ENCODE measurements at regions not wholly inside any gene's neighbourhood (a gene's known extent, or its start where the extent isn't known, plus 50 kb on each side); places are given as distances from the start of the nearest gene placed in this dataset.

- DNase-seq (ENCODE audit: low read depth in 2 of 3, low spot score in 2 of 3) = no peak
These were observed 789.3 kb downstream of the SEMA5A start for GRCh38 chr5:8756498-8757084.

DNA sequence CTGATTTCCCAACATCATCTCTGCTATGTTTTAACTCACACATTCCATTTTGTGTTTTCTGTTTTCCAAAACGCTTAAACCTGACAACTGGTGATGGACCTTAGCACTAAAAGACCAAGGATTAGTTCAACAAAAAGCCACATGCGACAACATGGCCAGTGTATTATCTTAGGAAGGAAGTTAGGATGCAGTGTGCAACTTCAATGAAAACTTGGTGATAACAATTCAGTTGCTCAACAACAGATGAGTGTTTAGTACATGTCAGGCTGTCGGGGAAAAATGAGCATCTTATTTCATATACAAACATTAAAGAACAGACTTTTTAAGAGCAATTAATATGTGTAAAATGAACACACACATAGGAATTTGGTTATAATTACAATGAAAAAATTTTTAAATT is 780.0 kb downstream of the SEMA5A start:
- no peak for DNase-seq (ENCODE audit: low read depth in 2 of 3, low spot score in 2 of 3)

GRCh38 chr5:8766448-8766847 is 779.4 kb downstream of the SEMA5A start:
- DNase-seq (ENCODE audit: low read depth in 2 of 3, low spot score in 2 of 3) = no peak

DNA sequence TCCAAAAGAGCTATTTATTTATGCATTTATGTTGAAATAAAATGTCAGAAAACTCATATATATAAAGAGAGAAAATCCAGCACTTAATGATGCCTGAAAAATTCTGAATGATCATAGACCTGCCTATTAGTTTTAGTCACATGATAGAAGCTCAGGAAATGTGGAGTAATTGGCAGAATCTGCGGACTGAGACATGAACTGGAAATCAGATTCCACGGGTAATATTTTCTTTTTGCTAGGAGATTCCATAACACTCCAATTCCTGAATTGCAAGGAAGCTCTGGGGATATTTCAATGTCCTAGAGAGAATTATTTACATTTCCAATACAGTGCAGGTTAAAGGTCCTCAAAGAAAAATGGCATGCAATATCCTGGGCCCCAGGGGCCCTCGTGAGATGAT is 778.8 kb downstream of the SEMA5A start:
- DNase-seq (ENCODE audit: low read depth in 2 of 3, low spot score in 2 of 3) = no peak

GRCh38 chr5:8767746-8768145 is 778.1 kb downstream of the SEMA5A start:
- no peak for DNase-seq (ENCODE audit: low read depth in 2 of 3, low spot score in 2 of 3)

DNA sequence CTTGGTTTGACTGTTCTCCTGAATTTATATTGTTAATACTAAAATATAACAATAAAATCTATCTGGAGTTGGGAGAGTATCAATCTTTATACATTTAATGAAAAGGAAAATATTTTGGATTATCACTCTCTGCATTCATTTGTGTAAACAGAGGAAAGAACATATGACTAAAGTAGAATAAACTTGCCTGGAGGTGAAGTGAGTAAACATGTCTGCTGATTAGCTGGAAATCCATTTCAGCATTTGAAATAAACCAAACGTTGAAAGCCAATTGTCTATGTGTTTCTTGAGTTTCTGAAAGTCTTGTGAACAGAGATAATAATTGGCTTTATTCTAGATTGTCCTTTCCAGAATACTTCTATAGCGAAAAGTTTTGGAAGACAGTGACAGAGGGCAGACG is 776.2 kb downstream of the SEMA5A start:
- DNase-seq (ENCODE audit: low read depth in 2 of 3, low spot score in 2 of 3) = no peak

DNA sequence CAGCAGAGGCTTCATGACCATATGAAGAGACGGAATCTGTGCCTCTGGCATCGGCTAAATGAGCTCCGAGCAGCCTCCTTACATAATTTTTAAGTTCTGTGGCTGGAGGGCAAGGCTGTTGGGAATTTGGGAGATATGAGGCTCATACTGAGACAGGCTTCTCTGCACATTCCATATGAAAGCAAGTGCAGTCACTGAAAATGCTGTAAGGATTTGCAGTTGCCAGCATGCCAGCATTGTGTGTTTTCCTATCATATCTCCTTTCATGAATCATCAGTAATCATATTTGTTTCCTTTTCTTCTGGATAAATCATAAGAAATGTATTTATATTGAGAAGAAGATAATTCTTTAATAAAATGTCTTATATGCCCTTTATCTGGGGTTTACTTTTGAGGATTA is 775.4 kb downstream of the SEMA5A start:
- DNase-seq (ENCODE audit: low read depth in 2 of 3, low spot score in 2 of 3) = no peak

- no peak for DNase-seq (ENCODE audit: low read depth in 2 of 3, low spot score in 2 of 3)
These were observed 772.7 kb downstream of the SEMA5A start for GRCh38 chr5:8773046-8773615.

DNA sequence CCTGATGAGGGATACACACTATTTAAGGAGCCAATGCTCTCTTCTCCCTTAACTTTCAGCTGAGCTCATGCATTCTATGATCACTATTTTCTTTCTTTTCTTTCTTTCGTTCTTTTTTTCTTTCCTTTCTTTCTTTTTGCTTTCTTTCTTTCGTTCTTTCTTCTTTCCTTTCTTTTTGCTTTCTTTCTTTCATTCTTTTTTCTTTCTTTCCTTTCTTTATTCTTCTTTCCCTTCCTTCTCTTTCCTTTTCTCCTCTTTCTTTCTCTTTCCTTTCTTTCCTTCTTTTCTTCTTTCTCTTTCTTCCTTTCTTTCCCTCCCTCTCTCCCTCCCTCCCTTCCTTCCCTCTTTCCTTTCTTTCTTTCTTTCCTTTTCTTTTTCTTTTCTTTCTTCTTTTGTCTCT is 761.2 kb downstream of the SEMA5A start:
- no peak for DNase-seq (ENCODE audit: low read depth in 2 of 3, low spot score in 2 of 3)

DNA sequence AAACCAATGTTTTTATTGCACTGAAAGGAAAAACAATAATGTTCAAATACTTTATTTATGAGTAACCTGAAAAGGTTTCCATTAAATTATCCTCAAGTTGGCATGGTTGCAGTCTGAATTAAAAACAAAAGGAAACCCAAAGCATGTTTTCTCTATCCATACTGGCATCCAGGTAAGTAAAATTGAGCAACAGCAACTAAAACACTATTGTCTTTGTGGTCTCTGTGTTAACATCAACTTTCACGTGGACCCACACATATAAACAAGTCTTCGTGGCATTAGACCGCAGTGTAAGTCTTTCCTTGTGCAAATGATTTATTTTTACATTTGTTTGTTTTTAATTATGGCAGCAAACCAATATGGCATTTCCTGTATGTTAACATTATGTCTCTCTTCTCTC is 757.6 kb downstream of the SEMA5A start:
- no peak for DNase-seq (ENCODE audit: low read depth in 2 of 3, low spot score in 2 of 3)

DNA sequence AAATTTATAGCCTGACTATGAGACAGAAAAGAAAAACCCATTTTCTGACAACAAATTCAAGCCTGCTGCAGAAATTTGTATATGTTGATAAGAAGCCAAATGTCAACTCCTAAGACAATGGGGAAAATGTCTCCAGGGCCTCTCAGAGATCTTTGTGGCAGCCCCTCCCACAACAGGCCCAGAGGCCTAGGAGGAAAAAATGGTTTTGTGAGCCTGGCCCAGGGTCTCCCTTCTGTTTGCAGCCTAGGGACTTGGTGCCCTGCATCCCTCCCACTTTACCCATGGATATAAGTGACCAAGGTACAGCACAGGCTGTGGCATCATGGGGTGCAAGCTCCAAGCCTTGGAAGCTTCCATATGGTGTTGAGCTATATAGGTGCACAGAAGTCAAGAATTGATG is 740.2 kb downstream of the SEMA5A start:
- DNase-seq (ENCODE audit: low read depth in 2 of 3, low spot score in 2 of 3) = no peak

- no peak for DNase-seq (ENCODE audit: low read depth in 2 of 3, low spot score in 2 of 3)
These were observed 738.2 kb downstream of the SEMA5A start for GRCh38 chr5:8807636-8808035.

GRCh38 chr5:8811581-8811980 is 734.3 kb downstream of the SEMA5A start:
- no peak for DNase-seq (ENCODE audit: low read depth in 2 of 3, low spot score in 2 of 3)

DNA sequence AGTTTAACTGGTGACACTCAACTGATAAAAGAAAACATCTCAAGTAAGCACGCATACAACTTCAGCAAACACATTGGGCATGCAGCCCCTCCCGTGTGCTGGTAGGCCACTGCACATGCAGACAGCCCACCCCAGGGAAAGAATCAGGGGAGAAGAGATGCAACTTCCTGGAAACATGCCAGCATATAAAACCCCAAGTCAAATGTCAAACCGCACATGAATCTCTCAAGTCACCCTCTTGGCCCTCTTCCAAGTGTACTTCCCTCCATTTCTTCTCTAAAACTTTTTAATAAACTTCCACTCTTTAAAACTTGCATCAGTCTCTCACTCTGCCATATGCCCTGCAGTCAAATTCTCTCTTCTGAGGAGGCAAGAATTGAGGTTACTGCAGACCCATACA is 732.7 kb downstream of the SEMA5A start:
- DNase-seq (ENCODE audit: low read depth in 2 of 3, low spot score in 2 of 3) = no peak

GRCh38 chr5:8814105-8814504 is 731.8 kb downstream of the SEMA5A start:
- no peak for DNase-seq (ENCODE audit: low read depth in 2 of 3, low spot score in 2 of 3)

DNA sequence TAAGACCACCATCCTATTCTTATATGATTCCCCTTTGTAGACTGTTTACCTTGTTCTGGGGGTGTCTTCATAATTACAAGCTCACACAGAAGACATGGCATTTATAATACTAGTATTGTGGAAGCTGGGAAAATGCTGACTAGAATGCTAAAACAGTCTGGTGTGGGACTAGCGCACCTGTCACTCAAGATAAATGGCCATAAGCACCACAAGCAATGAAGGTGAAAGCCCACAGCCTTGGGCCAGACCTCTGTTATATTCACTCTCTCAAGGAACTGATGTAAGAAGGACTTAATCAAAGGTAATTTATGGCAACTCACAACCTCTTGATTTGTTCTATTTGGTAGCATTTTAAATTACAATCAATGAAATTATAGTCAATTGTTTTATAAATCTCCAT is 721.5 kb downstream of the SEMA5A start:
- no peak for DNase-seq (ENCODE audit: low read depth in 2 of 3, low spot score in 2 of 3)

- no peak for DNase-seq (ENCODE audit: low read depth in 2 of 3, low spot score in 2 of 3)
These were observed 720.6 kb downstream of the SEMA5A start for GRCh38 chr5:8825139-8825757.

DNA sequence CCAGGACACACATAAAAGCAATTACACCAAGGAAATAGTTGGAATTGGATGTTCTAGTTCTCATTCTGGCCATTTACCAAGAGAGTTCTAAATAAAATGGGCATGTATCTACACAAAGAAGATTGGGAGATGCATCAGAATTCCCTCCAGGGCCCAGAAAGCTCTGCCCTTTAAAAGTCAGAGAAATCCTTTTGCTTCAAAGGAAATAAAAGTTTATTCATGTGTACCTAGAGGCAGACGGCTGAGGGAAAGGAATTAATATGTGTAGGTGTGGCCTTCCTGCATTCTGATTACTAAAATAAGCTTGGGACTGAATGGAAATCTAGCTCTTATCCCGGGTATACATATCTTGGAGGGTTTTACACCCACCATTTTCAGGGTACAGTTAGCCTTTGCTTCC is 719.4 kb downstream of the SEMA5A start:
- no peak for DNase-seq (ENCODE audit: low read depth in 2 of 3, low spot score in 2 of 3)

- DNase-seq (ENCODE audit: low read depth in 2 of 3, low spot score in 2 of 3) = no peak
These were observed 718.2 kb downstream of the SEMA5A start for GRCh38 chr5:8827696-8828095.

DNA sequence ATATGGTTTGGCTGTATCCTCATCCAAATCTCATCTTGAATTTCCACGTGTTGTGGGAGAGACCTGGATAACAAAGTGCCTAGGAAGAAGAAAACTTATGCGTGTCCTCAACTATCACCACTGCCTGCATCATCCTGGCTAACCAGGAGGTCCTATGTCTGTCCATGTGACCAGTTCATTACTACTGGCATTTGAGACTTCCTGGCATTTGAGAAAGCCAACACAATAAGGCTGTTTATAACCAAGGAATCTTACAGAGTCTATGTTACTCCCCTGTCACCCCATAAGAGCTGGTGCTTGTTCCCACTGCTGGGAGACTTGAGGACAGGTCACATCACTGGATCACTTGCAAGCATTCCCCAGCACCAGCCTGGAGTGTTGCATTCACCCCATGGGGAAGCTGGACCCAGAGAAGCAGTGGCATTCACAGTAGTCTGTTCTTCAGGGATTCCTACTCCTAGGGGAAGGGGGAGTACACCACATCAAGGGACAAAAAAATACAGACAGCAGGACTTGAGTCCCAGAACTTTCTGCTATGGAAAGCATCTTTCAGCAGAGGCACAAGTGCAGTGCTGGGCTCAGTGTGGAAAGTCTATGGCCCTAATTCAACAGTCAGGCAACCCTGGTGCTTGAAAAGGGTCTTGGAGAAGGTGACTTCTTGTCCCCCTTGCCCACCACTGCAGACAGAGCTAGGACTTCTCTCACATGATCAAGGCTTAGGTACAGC is 717.1 kb downstream of the SEMA5A start:
- DNase-seq (ENCODE audit: low read depth in 2 of 3, low spot score in 2 of 3) = no peak

- no peak for DNase-seq (ENCODE audit: low read depth in 2 of 3, low spot score in 2 of 3)
These were observed 716.4 kb downstream of the SEMA5A start for GRCh38 chr5:8829323-8830029.

DNA sequence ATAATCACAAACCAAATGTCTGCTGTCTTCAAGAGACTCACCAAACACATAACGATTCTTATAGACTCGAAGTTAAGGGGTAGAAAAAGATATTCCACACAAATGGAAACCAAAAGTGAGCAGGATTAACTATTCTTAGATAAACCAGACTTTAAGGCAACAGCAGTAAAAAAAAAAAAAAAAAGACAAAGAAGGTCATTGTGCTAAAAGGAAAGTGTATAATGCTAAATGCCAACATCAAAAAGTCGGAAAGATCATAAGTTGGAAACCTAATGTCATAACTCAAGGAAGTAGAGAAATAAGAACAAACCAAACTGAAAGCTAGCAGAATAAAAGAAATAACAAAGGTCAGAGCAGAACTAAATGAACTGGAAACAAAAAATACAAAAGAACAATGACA is 714.6 kb downstream of the SEMA5A start:
- DNase-seq (ENCODE audit: low read depth in 2 of 3, low spot score in 2 of 3) = no peak
